Stomach smooth muscle (tissue), 2 donors: ENCODE measurements at regions not wholly inside any gene's neighbourhood (a gene's known extent, or its start where the extent isn't known, plus 50 kb on each side); places are given as distances from the start of the nearest gene placed in this dataset.

Experiments used
- H3K27ac ChIP-seq: one replicate; pipeline ENCODE4 v1.7.0; 2013; ENCODE audit warnings: mild to moderate bottlenecking, low read length, inconsistent platforms
- H3K27me3 ChIP-seq, 2 donors: one replicate each; pipeline ENCODE4 v1.7.0; 2013; ENCODE audit warnings: low read length in 2 of 2; ENCODE audit not compliant: insufficient read depth in 2 of 2, control insufficient read depth in 1 of 2
- H3K36me3 ChIP-seq, 2 donors: one replicate each; pipeline ENCODE4 v1.7.0; 2013; ENCODE audit warnings: low read length in 2 of 2; ENCODE audit not compliant: control insufficient read depth in 2 of 2, insufficient read depth in 2 of 2
- H3K4me1 ChIP-seq: one replicate; pipeline ENCODE4 v1.7.0; 2013; ENCODE audit warnings: low read length; ENCODE audit not compliant: control insufficient read depth, insufficient read depth
- H3K4me3 ChIP-seq, 2 donors: one replicate each; pipeline ENCODE4 v1.7.0; 2013; ENCODE audit warnings: low read length in 2 of 2
- H3K9ac ChIP-seq, 2 donors: one replicate each; pipeline ENCODE4 v1.7.0; 2013; ENCODE audit warnings: low read length in 2 of 2, mild to moderate bottlenecking in 1 of 2
- H3K9me3 ChIP-seq, 2 donors: one replicate each; pipeline ENCODE4 v1.7.0; 2013; ENCODE audit warnings: low read length in 2 of 2; ENCODE audit not compliant: control insufficient read depth in 2 of 2
- donor health status: healthy.
- donor health status: Pancreatic carcinoma.

GRCh38 chr15:60254416-60254815 lies 143.4 kb downstream of the ANXA2 start:
- no peak overlapping the region for H3K27ac ChIP-seq
- no peaks in the 10 kb centered on the region for H3K9me3 ChIP-seq
- no peaks in the 10 kb centered on the region for H3K27me3 ChIP-seq
- H3K4me3 ChIP-seq: no peak overlapping the region
- H3K36me3 ChIP-seq: no peaks in the 10 kb centered on the region
- no peak overlapping the region for H3K9ac ChIP-seq
- no peaks in the 10 kb centered on the region for H3K4me1 ChIP-seq

- Histone ChIP-seq H3K4me3 (no peak overlapping the region), H3K27me3 (no peaks in the 10 kb centered on the region), H3K36me3 (no peaks in the 10 kb centered on the region), H3K9ac (no peak overlapping the region), H3K27ac (no peak overlapping the region), H3K4me1 (no peaks in the 10 kb centered on the region), H3K9me3 (no peaks in the 10 kb centered on the region)
These were observed 142.4 kb downstream of the ANXA2 start for GRCh38 chr15:60255390-60255789.

- Histone ChIP-seq H3K36me3 (no peaks in the 10 kb centered on the region), H3K4me3 (no peak overlapping the region), H3K9ac (no peak overlapping the region), H3K9me3 (no peaks in the 10 kb centered on the region), H3K27me3 (no peaks in the 10 kb centered on the region), H3K4me1 (no peaks in the 10 kb centered on the region), H3K27ac (no peak overlapping the region)
These were observed 140.1 kb downstream of the ANXA2 start for GRCh38 chr15:60257591-60258159.

GRCh38 chr15:60259469-60259868 lies 138.3 kb downstream of the ANXA2 start:
- no peak overlapping the region for H3K4me3 ChIP-seq
- no peaks in the 10 kb centered on the region for H3K27me3 ChIP-seq
- no peak overlapping the region for H3K9ac ChIP-seq
- no peaks in the 10 kb centered on the region for H3K36me3 ChIP-seq
- no peak overlapping the region for H3K27ac ChIP-seq
- H3K9me3 ChIP-seq: no peaks in the 10 kb centered on the region
- no peaks in the 10 kb centered on the region for H3K4me1 ChIP-seq

DNA sequence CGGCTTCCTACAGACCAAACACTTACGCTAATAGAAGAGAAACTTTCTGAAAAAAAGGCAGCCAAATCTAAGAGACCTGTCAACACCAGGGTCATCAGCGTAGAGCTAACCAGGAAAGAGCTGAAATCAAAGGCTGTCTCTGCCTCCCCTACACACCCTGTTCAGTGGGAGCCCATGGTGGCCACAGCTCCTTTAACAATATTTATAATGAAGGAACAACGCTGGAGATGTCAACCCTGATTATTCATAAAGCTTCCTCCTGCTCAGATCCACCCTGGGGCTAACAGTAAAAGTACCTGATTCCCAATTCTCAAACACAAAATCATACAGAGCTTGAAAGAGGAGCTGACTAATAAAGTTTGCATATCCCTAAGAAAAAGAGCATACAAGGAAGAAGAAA lies 133.7 kb downstream of the ANXA2 start:
- H3K27ac ChIP-seq: no peak overlapping the region
- no peaks in the 10 kb centered on the region for H3K9me3 ChIP-seq
- H3K36me3 ChIP-seq: no peaks in the 10 kb centered on the region
- H3K9ac ChIP-seq: no peak overlapping the region
- H3K4me3 ChIP-seq: no peak overlapping the region
- H3K4me1 ChIP-seq: no peaks in the 10 kb centered on the region
- no peaks in the 10 kb centered on the region for H3K27me3 ChIP-seq

DNA sequence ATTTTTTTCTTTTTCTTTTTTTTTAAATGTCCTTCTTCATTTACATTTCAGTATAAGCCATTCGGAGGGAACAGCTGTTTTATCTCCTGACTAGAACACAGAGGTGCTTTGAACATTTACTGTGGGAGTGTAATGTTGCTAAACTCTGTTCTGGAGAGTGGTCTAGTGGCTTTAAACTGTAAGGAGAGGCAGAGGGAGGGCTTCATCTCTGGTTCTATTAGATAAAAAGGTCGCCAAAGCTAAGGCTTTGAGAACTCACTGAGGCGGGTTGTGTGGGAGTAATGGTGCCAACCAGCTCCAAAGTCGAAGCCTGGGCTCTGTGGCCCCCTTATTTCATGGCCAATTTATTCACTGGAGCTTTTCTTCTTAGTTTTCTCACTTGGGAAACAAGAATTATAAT lies 133.2 kb downstream of the ANXA2 start:
- H3K27me3 ChIP-seq: no peaks in the 10 kb centered on the region
- no peak overlapping the region for H3K4me3 ChIP-seq
- no peak overlapping the region for H3K27ac ChIP-seq
- no peaks in the 10 kb centered on the region for H3K36me3 ChIP-seq
- H3K9me3 ChIP-seq: no peaks in the 10 kb centered on the region
- no peak overlapping the region for H3K9ac ChIP-seq
- no peaks in the 10 kb centered on the region for H3K4me1 ChIP-seq

DNA sequence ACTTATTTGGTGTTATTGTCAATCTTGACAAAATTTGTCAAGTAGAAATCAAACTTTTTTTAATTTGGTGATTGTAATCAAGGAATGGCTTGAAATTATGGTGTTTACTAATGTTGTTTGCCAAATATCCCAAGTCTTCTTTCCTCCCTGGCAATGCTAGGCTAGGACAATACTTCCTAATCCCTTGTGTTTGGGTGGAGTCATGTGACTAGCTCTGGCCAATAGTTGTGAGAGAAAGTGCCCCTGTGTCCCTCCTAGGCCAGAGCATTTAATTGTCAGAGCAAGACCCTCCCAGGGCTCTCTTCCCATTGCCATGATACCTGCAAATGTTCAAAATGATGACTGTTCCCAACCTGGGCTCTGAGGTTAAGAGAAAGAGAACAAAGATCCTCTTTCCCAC lies 132.7 kb downstream of the ANXA2 start:
- Histone ChIP-seq H3K9me3 (no peaks in the 10 kb centered on the region), H3K4me3 (no peak overlapping the region), H3K9ac (no peak overlapping the region), H3K4me1 (no peaks in the 10 kb centered on the region), H3K27ac (no peak overlapping the region), H3K27me3 (no peaks in the 10 kb centered on the region), H3K36me3 (no peaks in the 10 kb centered on the region)

- Histone ChIP-seq H3K27me3 (peaks cover 0 to 4% of the 10 kb centered on the region in 2 donors), H3K9me3 (peaks cover 2 to 3% of the 10 kb centered on the region in 2 donors), H3K4me3 (no peak overlapping the region), H3K36me3 (no peaks in the 10 kb centered on the region), H3K4me1 (no peaks in the 10 kb centered on the region), H3K27ac (no peak overlapping the region), H3K9ac (no peak overlapping the region)
These were observed 125.2 kb downstream of the ANXA2 start for GRCh38 chr15:60272623-60273022.

GRCh38 chr15:60275624-60276023 lies 122.2 kb downstream of the ANXA2 start:
- Histone ChIP-seq H3K27ac (no peak overlapping the region), H3K9me3 (peaks cover 2 to 3% of the 10 kb centered on the region in 2 donors), H3K9ac (no peak overlapping the region), H3K27me3 (peaks cover 0 to 4% of the 10 kb centered on the region in 2 donors), H3K36me3 (no peaks in the 10 kb centered on the region), H3K4me3 (no peak overlapping the region), H3K4me1 (no peaks in the 10 kb centered on the region)

- Histone ChIP-seq H3K36me3 (no peaks in the 10 kb centered on the region), H3K9ac (no peak overlapping the region), H3K27ac (no peak overlapping the region), H3K27me3 (no peaks in the 10 kb centered on the region), H3K9me3 (peaks cover 0 to 3% of the 10 kb centered on the region in 2 donors), H3K4me1 (no peaks in the 10 kb centered on the region), H3K4me3 (no peak overlapping the region)
These were observed 118.9 kb downstream of the ANXA2 start for GRCh38 chr15:60278879-60279278.

DNA sequence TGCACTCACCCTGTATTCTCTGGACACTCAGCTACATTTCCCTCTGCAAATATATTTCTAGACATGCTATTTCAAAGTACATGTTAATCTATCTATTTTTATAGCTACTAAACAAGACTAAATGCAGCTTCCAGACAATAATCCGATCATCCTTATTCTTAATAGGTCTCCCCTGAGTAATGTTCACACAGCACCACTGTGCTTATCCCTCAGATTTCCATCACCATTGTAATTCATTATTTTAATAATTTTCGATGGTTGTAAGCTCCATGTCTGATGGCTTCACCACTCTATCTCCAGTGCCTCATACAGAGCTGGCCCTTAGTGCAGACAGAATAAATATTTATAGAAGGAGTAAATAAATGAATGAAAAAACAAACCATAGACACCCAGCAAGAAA lies 117.5 kb downstream of the ANXA2 start:
- Histone ChIP-seq H3K27me3 (no peaks in the 10 kb centered on the region), H3K9ac (no peak overlapping the region), H3K27ac (no peak overlapping the region), H3K4me3 (no peak overlapping the region), H3K36me3 (no peaks in the 10 kb centered on the region), H3K4me1 (no peaks in the 10 kb centered on the region), H3K9me3 (peaks cover 0 to 3% of the 10 kb centered on the region in 2 donors)
